H1 (cell line): ENCODE measurements at regions not wholly inside any gene's neighbourhood (a gene's known extent, or its start where the extent isn't known, plus 50 kb on each side); places are given as distances from the start of the nearest gene placed in this dataset.

Experiments
- CTCF ChIA-PET: fragments of 300-600 bp; sonication (Branson Sonifier 250); formaldehyde crosslinking; loops from one replicate; lab custom pipeline; 2021; ENCODE audit not compliant: partially characterized antibody; lab: Charles Lee
- POLR2A ChIA-PET: fragments of 300-600 bp; sonication (Branson Sonifier 250); formaldehyde crosslinking; loops from one replicate; lab custom pipeline; 2021; ENCODE audit warnings: inconsistent platforms; ENCODE audit not compliant: partially characterized antibody; lab: Charles Lee
- DNase-seq, 2 experiments: peaks; one replicate each; pipeline versions ENCODE4 v3.0.0 to v3.0.0-alpha.2; 2010 to 2022; ENCODE audit warnings: low spot score in 2 of 2, low read depth in 1 of 2, mixed read lengths in 1 of 2
- FAIRE-seq: peaks from 2 replicates; lab custom pipeline; 2011; peaks lifted over from hg19 to GRCh38; lab: Jason Lieb, UNC
- H2AFZ ChIP-seq: 2 replicates; pipeline ENCODE4 v1.8.1; 2012; ENCODE audit warnings: low read length, inconsistent platforms
- H2AK5ac ChIP-seq: 2 replicates; pipeline ENCODE4 v1.6.1; 2013; ENCODE audit warnings: low read depth, low read length
- H2BK120ac ChIP-seq: replicated peaks from 2 replicates; pipeline ENCODE3; 2013; ENCODE audit warnings: low read depth, low read length, inconsistent platforms
- H2BK12ac ChIP-seq: 2 replicates; pipeline ENCODE4 v1.6.1; 2013; ENCODE audit warnings: low read depth, low read length
- H2BK15ac ChIP-seq: 2 replicates; pipeline ENCODE4 v1.6.1; 2013; ENCODE audit warnings: low read length
- H2BK20ac ChIP-seq: 2 replicates; pipeline ENCODE4 v1.6.1; 2013; ENCODE audit warnings: low read length
- H2BK5ac ChIP-seq: 2 replicates; pipeline ENCODE4 v1.6.1; 2013; ENCODE audit warnings: low read depth, low read length
- H3K14ac ChIP-seq: 2 replicates; pipeline ENCODE4 v1.6.1; 2013; ENCODE audit warnings: inconsistent platforms; ENCODE audit not compliant: insufficient read length
- H3K18ac ChIP-seq: 2 replicates; pipeline ENCODE4 v1.6.1; 2013; ENCODE audit warnings: low read length; ENCODE audit errors: extremely low read depth
- H3K23ac ChIP-seq: 2 replicates; pipeline ENCODE4 v1.6.1; 2013; ENCODE audit warnings: inconsistent platforms; ENCODE audit not compliant: insufficient read length
- H3K23me2 ChIP-seq: 2 replicates; pipeline ENCODE4 v1.6.1; 2013; ENCODE audit warnings: low read depth, low read length
- H3K27ac ChIP-seq: 2 replicates; pipeline ENCODE4 v1.6.1; 2011; ENCODE audit warnings: low read depth, low read length, inconsistent platforms
- H3K27me3 ChIP-seq, 4 experiments: replicated peaks in 1 of 4; 1 replicate in 1 of 4; 2 replicates in 3 of 4; pipeline versions ENCODE4 v1.6.1 to v1.8.1; 2011 to 2013; ENCODE audit warnings: low read length in 3 of 4, mild to moderate bottlenecking in 3 of 4, inconsistent platforms in 2 of 4, mixed read lengths in 2 of 4, moderate library complexity in 1 of 4; ENCODE audit not compliant: control insufficient read depth in 3 of 4, insufficient read depth in 3 of 4; ENCODE audit errors: extremely low read depth in 1 of 4
- H3K36me3 ChIP-seq, 4 experiments: 2 replicates each; pipeline versions ENCODE4 v1.6.1 to v1.8.1; 2011 to 2013; ENCODE audit warnings: mild to moderate bottlenecking in 4 of 4, low read length in 3 of 4, moderate library complexity in 2 of 4, control low read depth in 1 of 4, inconsistent platforms in 1 of 4; ENCODE audit not compliant: insufficient read depth in 4 of 4, control insufficient read depth in 2 of 4
- H3K4ac ChIP-seq: replicated peaks from 2 replicates; pipeline ENCODE3; 2013; ENCODE audit warnings: low read length, low read depth, mixed read lengths, inconsistent platforms; ENCODE audit not compliant: insufficient read length
- H3K4me1 ChIP-seq, 4 experiments: replicated peaks in 1 of 4; 1 replicate in 1 of 4; 2 replicates in 3 of 4; pipeline versions ENCODE4 v1.6.1 to v1.8.1; 2011 to 2013; ENCODE audit warnings: low read length in 3 of 4, inconsistent platforms in 2 of 4, mixed read lengths in 1 of 4; ENCODE audit not compliant: insufficient read depth in 4 of 4, control insufficient read depth in 3 of 4
- H3K4me2 ChIP-seq, 2 experiments: 2 replicates each; pipeline versions ENCODE4 v1.6.1 to v1.8.1; 2011 to 2013; ENCODE audit warnings: low read depth in 2 of 2, low read length in 2 of 2, control low read depth in 1 of 2, inconsistent platforms in 1 of 2, mild to moderate bottlenecking in 1 of 2; ENCODE audit not compliant: insufficient read depth in 1 of 2
- H3K4me3 ChIP-seq, 4 experiments: fragments of 200-600, 300-600 bp in 1 of 4; sonication (generic), shearing (Covaris generic), sonication (Bioruptor Twin) in 1 of 4; 2 replicates each; pipeline versions ENCODE4 v1.5.1 to v1.8.1; 2011 to 2016; ENCODE audit warnings: low read length in 4 of 4, low read depth in 3 of 4, control low read depth in 2 of 4, inconsistent platforms in 2 of 4, mild to moderate bottlenecking in 2 of 4, mixed read lengths in 1 of 4, moderate library complexity in 1 of 4; ENCODE audit not compliant: insufficient read depth in 2 of 4; ENCODE audit errors: extremely low read depth in 1 of 4
- H3K56ac ChIP-seq: replicated peaks from 2 replicates; pipeline ENCODE3; 2013; ENCODE audit warnings: low read depth, mild to moderate bottlenecking, mixed read lengths, low read length, inconsistent platforms; ENCODE audit not compliant: insufficient read length
- H3K79me1 ChIP-seq: 2 replicates; pipeline ENCODE4 v1.6.1; 2013; ENCODE audit warnings: low read depth, low read length, control low read depth
- H3K79me2 ChIP-seq, 2 experiments: 2 replicates each; pipeline versions ENCODE4 v1.6.1 to v1.8.1; 2012 to 2013; ENCODE audit warnings: low read length in 2 of 2, mild to moderate bottlenecking in 2 of 2, inconsistent platforms in 1 of 2; ENCODE audit not compliant: insufficient read depth in 2 of 2, control insufficient read depth in 1 of 2
- H3K9ac ChIP-seq, 4 experiments: replicated peaks in 1 of 4; 1 replicate in 1 of 4; 2 replicates in 3 of 4; pipeline versions ENCODE4 v1.6.1 to v1.8.1; 2011 to 2013; ENCODE audit warnings: low read depth in 3 of 4, low read length in 3 of 4, control low read depth in 2 of 4, mild to moderate bottlenecking in 2 of 4, moderate library complexity in 2 of 4, inconsistent platforms in 1 of 4; ENCODE audit errors: extremely low read depth in 1 of 4
- H3K9me3 ChIP-seq, 2 experiments: 2 replicates each; pipeline versions ENCODE4 v1.6.1 to v1.8.1; 2012 to 2013; ENCODE audit warnings: mild to moderate bottlenecking in 2 of 2, moderate library complexity in 2 of 2, control low read depth in 1 of 2, inconsistent platforms in 1 of 2, low read depth in 1 of 2, low read length in 1 of 2, mixed read lengths in 1 of 2; ENCODE audit not compliant: insufficient read depth in 2 of 2
- H4K20me1 ChIP-seq, 2 experiments: replicated peaks in 1 of 2; 2 replicates each; pipeline versions ENCODE3 to v1.8.1; 2011 to 2013; ENCODE audit warnings: inconsistent platforms in 2 of 2, low read length in 2 of 2, mild to moderate bottlenecking in 1 of 2; ENCODE audit not compliant: insufficient read depth in 2 of 2, control insufficient read depth in 1 of 2
- H4K5ac ChIP-seq: 2 replicates; pipeline ENCODE4 v1.6.1; 2013; ENCODE audit warnings: low read length, low read depth, mixed read lengths, inconsistent platforms; ENCODE audit not compliant: insufficient read length
- H4K8ac ChIP-seq: 2 replicates; pipeline ENCODE4 v1.8.0; 2013; ENCODE audit warnings: mild to moderate bottlenecking, moderate library complexity, low read length, inconsistent platforms; ENCODE audit not compliant: insufficient read depth; ENCODE audit errors: extremely low read depth
- H4K91ac ChIP-seq: replicated peaks from 2 replicates; pipeline ENCODE3; 2013; ENCODE audit warnings: low read length, mixed read lengths, inconsistent platforms; ENCODE audit not compliant: insufficient read length
- BACH1 ChIP-seq: IDR thresholded peaks from 2 replicates; pipeline ENCODE4 v1.6.1; 2012; ENCODE audit warnings: low read length, improper control_type of control experiment
- BCL11A ChIP-seq, 2 experiments: IDR thresholded peaks; one replicate each; pipeline ENCODE4 v1.6.1; 2011; ENCODE audit warnings: low read depth in 2 of 2, low read length in 2 of 2, mild to moderate bottlenecking in 2 of 2
- CBX5 ChIP-seq: fragments of 300-800, 300-1000 bp; sonication (generic); IDR thresholded peaks from 2 replicates; pipeline ENCODE4 v1.7.1; 2016; ENCODE audit warnings: antibody characterized with exemption, low read length, low read depth
- FOSL1 ChIP-seq: IDR thresholded peaks from 2 replicates; pipeline ENCODE4 v1.6.1; 2011; ENCODE audit warnings: mild to moderate bottlenecking, low read depth, low read length, moderate library complexity; ENCODE audit not compliant: insufficient read depth
- JUND ChIP-seq: IDR thresholded peaks from 2 replicates; pipeline ENCODE4 v1.6.1; 2011; ENCODE audit warnings: mild to moderate bottlenecking, improper control_type of control experiment, low read length
- KDM1A ChIP-seq: fragments of 200-600, 300-600 bp; sonication (generic); IDR thresholded peaks from 2 replicates; pipeline ENCODE4 v1.7.1; 2016; ENCODE audit warnings: mild to moderate bottlenecking, low read length, borderline replicate concordance
- KDM4A ChIP-seq: IDR thresholded peaks from one replicate; pipeline ENCODE4 v1.7.1; 2012; ENCODE audit warnings: low read depth, mild to moderate bottlenecking, moderate library complexity, low read length, inconsistent platforms; ENCODE audit not compliant: severe bottlenecking
- POU5F1 ChIP-seq: IDR thresholded peaks from 2 replicates; pipeline ENCODE4 v1.6.1; 2011; ENCODE audit warnings: low read depth, mild to moderate bottlenecking, low read length, moderate library complexity
- SP4 ChIP-seq: IDR thresholded peaks from 2 replicates; pipeline ENCODE4 v1.6.1; 2012; ENCODE audit warnings: low read length, inconsistent platforms
- SRF ChIP-seq: IDR thresholded peaks from 2 replicates; pipeline ENCODE4 v1.6.1; 2011; ENCODE audit warnings: mild to moderate bottlenecking, low read depth, low read length, moderate library complexity
- SUZ12 ChIP-seq: fragments of 200-600 bp; sonication (generic); IDR thresholded peaks from 2 replicates; pipeline ENCODE4 v1.6.1; 2012; ENCODE audit warnings: mild to moderate bottlenecking, inconsistent platforms, low read length, moderate library complexity, mixed read lengths
- WGBS, 2 experiments: shearing (Covaris generic) in 1 of 2; methylation state at CpG; one replicate each; pipeline versions ENCODE4 v1.1.6 to v1.1.7; 2013 to 2015; ENCODE audit warnings: low lambda C conversion rate in 2 of 2, mixed read lengths in 2 of 2, inconsistent platforms in 1 of 2, low coverage in 1 of 2, missing lambda C conversion rate in 1 of 2; ENCODE audit not compliant: insufficient replicate concordance in 2 of 2, insufficient coverage in 1 of 2, insufficient read length in 1 of 2; ENCODE audit errors: extremely low coverage in 1 of 2, missing lambda C conversion rate in 1 of 2; 5-methylcytosine and 5-hydroxymethylcytosine counted together
- TF ChIP-seq, protein P1 (sequence below): IDR thresholded peaks from 2 replicates; pipeline ENCODE4 v1.6.1; 2011; ENCODE audit warnings: low read depth, mild to moderate bottlenecking, low read length; ENCODE audit not compliant: insufficient read depth
- TF ChIP-seq, protein P2 (sequence below): IDR thresholded peaks from 2 replicates; pipeline ENCODE4 v1.6.1; 2012; ENCODE audit warnings: inconsistent platforms

DNA sequence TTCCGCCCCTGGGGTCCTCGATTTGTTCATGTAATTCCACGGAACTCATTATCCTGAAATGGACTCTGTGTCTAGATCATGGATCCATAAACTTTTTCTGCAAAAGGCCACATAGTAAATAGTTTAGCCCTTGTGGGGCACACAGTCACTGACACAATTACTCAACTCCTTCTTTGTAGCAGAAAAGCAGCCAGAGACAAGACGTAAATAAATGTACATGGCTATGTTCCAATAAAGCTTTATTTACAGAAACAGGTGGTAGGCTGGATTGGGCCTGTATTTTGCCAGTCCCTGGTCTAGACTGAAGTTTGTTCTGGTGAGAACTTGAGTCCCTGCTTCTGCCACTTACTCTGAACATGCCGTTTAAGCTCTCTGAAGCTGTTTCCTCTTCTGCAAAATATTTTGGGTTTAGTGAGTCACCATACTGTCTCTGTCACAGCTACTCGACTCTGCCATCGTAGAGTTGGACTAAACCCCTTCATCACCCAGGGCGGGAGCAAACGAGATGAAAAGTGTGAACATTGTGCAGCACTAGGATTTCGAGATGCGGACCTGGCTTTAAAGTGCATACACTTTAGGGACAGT, 61.9 kb upstream of the FOXF1 start:
- no peak for DNase-seq
- H2BK5ac ChIP-seq, result no peak overlapping the region
- no peaks in the 10 kb centered on the region for H3K4me1 ChIP-seq
- no peak overlapping the region for H3K4ac ChIP-seq
- H2AK5ac ChIP-seq, result no peak overlapping the region
- no peaks in the 10 kb centered on the region for H3K79me2 ChIP-seq
- H3K9me3 ChIP-seq, result peaks cover 0 to 2% of the 10 kb centered on the region in 2 experiments; a peak in 1 of 4 replicates
- no peak overlapping the region for H3K4me2 ChIP-seq
- peaks cover 0 to 2% of the 10 kb centered on the region in 2 experiments for H4K20me1 ChIP-seq
- no peak overlapping the region for H4K5ac ChIP-seq
- H2BK20ac ChIP-seq, result no peak overlapping the region
- H3K23ac ChIP-seq, result no peak overlapping the region
- no peak overlapping the region for H3K4me3 ChIP-seq
- no peak overlapping the region for H3K14ac ChIP-seq
- no peak overlapping the region for H4K91ac ChIP-seq
- no peaks in the 10 kb centered on the region; a peak in 1 of 7 replicates for H3K27me3 ChIP-seq
- no peaks in the 10 kb centered on the region for H3K79me1 ChIP-seq
- H3K27ac ChIP-seq, result no peak overlapping the region
- no peak overlapping the region for H3K9ac ChIP-seq
- ChIA-PET POLR2A (no interaction called here), CTCF (interaction anchor here (1.3 kb wide), 1 partner anchor 52 kb away, joined by 3 read pairs; no protein-coding TSS in a partner anchor)
- 94% methylated on average over 11 of the region's 11 CpGs; no CpG with 5 or more reads in 1 of the 2 experiments for WGBS, 2 experiments
- no peak overlapping the region for H2AFZ ChIP-seq
- no peak for FAIRE-seq
- no peak overlapping the region for H2BK120ac ChIP-seq
- no peaks in the 10 kb centered on the region for H3K36me3 ChIP-seq
- 0 out of 2 replicates have a peak, but pooled peaks cover 3% of the 10 kb centered on the region for H3K23me2 ChIP-seq
- H3K56ac ChIP-seq, result no peak overlapping the region
- no peak overlapping the region for H3K18ac ChIP-seq
- no peak overlapping the region for H2BK12ac ChIP-seq
- no peak overlapping the region for H2BK15ac ChIP-seq
- H4K8ac ChIP-seq, result no peak overlapping the region
- TF ChIP-seq BCL11A (IDR thresholded peaks at IDR 0.05; ENCODE audit: low read depth in 2 of 2, low read length in 2 of 2), result no peak
- TF ChIP-seq SP4, result no peak
- TF ChIP-seq KDM1A, result no peak
- no peak for TF ChIP-seq POU5F1
- TF ChIP-seq SUZ12, result no peak
- TF ChIP-seq JUND, result no peak
- no peak for TF ChIP-seq FOSL1
- no peak for TF ChIP-seq KDM4A
- no peak for TF ChIP-seq BACH1
- no peak for TF ChIP-seq CBX5
- TF ChIP-seq, protein P1, sequence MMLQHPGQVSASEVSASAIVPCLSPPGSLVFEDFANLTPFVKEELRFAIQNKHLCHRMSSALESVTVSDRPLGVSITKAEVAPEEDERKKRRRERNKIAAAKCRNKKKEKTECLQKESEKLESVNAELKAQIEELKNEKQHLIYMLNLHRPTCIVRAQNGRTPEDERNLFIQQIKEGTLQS, result no peak
- TF ChIP-seq, protein P2, sequence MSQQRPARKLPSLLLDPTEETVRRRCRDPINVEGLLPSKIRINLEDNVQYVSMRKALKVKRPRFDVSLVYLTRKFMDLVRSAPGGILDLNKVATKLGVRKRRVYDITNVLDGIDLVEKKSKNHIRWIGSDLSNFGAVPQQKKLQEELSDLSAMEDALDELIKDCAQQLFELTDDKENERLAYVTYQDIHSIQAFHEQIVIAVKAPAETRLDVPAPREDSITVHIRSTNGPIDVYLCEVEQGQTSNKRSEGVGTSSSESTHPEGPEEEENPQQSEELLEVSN, result no peak
- TF ChIP-seq SRF, result no peak
